G401.6 (cell line): ENCODE measurements at regions not wholly inside any gene's neighbourhood (a gene's known extent, or its start where the extent isn't known, plus 50 kb on each side); places are given as distances from the start of the nearest gene placed in this dataset.

Experiments
- FAIRE-seq: peaks from 2 replicates; lab custom pipeline; 2012; peaks lifted over from hg19 to GRCh38; lab: Jason Lieb, UNC

DNA sequence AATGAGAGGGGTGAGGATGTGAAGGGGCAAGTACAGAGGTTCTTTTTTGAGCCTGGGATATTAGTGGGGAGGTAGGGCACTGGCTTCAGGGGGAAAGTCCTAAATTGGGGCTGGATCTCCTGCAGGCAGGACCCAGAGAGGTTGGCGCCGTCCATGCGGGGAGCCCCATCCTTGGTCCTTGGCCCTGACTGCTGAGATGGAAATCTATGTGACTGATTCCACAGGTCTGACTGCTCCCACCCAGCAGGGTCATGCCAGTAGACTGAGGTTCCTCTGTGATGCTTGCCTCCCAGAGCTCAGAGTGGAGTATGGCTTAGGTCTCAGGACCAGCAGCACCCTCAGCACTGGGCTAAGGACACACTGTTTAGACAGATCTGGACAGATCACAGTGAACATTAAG is 988.6 kb upstream of the TMEM132C start:
- no peak for FAIRE-seq

GRCh38 chr12:127280393-127281275 is 986.3 kb upstream of the TMEM132C start:
- FAIRE-seq = no peak

- no peak for FAIRE-seq
Measured at GRCh38 chr12:127282786-127283565, 984.0 kb upstream of the TMEM132C start.

DNA sequence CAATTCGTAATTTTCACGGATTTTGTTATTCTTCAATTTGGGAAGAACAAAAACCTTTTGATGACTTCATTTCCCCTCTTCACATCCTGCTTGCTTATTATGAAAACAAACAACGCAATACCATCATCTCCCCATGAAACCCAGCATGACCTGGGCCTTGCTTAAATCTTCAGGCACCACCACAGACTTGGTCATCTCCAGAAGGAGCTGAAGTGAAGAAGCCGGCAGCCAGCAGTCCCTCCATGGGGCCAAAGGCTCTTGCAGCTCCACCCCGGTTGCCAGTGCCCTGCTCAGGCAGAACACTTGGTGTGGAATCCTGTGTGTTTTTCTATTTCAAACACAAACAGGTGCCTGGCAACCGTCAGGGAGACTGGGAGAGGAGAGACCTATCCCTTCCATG is 982.9 kb upstream of the TMEM132C start:
- FAIRE-seq = no peak

GRCh38 chr12:127284870-127285431 is 982.0 kb upstream of the TMEM132C start:
- no peak for FAIRE-seq

DNA sequence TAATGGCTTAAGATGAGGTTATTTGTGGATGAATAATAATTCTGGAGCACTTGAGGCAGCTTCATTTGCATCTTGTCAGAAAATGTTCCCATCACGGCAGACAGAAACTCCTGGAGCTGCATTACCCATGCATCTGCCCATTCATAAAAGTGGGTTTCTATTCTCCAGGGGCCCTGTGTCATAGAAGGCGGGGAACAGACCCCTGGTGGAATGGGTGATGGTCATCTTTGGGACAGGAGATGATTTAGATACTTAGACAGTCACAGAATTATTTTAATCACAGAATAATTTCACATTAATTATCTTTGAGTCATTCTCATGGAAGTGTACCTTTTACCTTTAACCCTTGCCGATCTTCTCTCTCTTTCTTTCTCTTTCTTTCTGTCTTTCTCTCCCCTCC is 980.7 kb upstream of the TMEM132C start:
- FAIRE-seq = no peak

DNA sequence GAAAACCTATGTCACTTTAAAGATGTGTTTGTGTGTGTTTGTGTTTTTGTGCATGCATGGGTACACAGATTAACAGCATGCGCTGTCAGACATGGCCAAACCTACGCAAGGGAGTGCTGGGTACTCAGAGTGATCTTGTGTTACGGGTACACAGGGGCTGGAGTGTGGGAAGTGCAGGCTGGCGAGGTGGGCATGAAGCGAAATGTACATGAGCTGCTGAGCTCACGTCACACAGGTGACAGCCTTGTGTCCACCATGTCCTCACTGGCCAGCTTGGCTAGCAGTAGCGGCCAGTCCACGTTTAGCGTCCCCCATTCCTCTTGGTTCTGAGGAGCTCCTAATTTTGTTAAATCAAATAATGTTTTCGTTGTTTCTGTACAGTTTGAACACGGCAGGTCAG is 979.7 kb upstream of the TMEM132C start:
- FAIRE-seq = no peak

DNA sequence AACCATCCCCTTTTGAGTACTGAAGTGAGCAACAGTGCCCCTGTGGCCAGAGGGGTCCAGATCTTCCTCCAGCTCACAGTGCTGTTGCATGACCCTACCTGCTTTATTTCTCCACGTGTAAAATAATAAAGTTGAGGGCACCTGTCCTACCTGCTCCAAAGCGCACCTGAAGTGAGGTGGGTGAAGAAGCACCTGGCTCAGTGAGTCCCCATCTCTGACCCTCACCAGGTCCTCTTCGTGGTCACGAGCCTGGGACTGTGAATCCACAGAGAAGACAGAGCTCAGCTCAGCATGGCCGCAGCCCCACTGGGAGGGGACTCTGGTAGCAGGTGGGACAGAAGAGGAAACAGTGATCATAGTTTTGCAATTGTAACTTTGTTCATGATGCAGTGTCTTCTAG is 976.7 kb upstream of the TMEM132C start:
- FAIRE-seq = no peak

DNA sequence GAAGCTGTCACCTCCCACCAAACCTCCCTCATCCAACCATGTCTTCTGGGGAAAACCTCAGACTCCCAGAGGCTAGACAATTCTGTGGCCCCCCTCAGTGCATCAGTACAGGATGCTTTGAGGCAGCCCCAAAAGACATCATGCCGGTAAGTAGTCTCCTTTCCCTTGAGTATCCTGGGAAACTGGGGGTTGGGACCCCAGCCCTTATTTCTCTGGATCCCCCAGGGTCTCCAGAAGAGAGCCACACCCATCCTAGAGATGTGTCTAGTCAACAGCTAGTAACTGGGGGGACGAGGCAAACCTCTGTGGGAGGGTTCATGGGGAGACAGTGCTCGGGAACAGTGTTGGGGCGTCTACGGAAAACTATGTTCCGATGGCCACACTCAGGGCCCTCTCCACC is 974.2 kb upstream of the TMEM132C start:
- no peak for FAIRE-seq

GRCh38 chr12:127293507-127294310 is 973.3 kb upstream of the TMEM132C start:
- no peak for FAIRE-seq

GRCh38 chr12:127294651-127295210 is 972.2 kb upstream of the TMEM132C start:
- FAIRE-seq = no peak

DNA sequence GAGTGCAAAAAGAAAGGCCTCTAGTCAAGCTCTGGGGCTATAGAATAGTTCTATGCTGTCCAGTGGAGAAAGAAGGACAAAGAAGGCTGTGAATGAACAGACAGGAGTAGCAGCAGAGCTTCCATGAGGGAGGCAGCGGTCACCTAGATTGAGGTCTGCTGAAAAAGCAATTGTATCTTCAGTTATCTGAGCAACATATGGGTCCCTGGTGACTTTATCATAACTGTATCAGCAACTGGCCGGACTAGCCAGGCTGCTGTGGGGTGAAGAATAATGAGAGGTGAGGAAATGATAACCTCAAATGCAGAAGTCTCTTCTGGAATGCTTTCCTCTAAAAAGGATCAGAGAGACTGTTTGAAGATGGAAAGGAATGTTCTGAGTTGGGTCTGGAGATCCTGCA is 971.3 kb upstream of the TMEM132C start:
- no peak for FAIRE-seq

GRCh38 chr12:127296591-127296990 is 970.4 kb upstream of the TMEM132C start:
- FAIRE-seq = no peak

DNA sequence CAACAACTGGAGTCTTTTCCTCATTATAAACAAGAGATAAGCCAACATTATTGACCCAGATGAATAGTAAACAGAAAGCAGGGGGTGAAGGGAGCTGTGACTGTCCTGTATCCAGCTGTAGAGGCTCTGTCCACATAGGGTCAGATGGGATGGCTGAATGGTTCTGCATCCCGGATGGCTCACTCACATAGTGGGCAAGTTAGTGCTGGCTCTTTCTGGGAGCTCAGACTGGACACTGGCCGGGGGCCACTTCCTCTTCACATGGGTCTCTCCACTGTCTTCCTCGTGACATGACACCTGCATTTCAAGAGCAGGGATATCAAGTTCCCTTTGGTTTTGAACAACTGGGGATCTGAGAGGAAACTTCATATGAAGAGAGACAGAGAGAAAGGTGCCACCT is 969.6 kb upstream of the TMEM132C start:
- no peak for FAIRE-seq

DNA sequence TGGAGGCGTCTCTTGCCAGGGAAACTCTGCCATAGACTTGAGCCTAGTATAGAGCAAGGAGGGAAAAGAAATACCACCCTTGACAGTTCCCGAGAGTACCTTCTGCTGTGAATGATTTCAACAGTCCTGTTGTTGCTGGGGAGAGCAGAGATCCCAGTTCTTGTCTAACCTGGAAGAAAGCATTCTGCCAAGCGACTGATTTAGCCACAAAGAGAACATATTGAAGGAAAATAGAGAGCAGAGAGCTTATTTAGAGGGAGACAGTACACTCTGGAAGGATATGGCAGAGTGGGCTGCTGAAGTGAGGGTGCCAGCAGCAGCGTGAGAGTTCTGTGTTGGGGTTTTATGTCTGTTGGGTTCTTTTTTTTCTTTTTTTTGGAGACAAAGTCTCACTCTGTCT is 966.9 kb upstream of the TMEM132C start:
- FAIRE-seq = no peak

DNA sequence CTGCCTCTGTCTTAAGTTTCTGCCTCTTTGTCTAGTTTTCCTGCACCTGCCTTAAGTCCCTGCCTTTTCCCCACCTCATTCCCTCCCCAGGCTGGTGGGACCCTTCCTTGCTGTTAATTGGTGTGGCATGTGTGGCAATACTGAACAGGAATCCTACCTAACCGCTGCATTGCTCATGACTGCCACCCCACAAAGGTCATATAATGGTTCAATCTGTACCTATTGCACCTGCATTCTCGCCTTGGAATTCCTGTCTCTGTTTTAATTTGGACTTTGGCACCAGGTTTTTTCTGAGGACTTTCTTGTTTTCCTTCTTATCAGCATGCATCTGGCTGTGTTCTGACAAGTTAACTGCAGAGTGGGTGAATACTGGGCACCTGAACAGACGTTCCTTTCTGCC is 966.2 kb upstream of the TMEM132C start:
- FAIRE-seq = no peak

DNA sequence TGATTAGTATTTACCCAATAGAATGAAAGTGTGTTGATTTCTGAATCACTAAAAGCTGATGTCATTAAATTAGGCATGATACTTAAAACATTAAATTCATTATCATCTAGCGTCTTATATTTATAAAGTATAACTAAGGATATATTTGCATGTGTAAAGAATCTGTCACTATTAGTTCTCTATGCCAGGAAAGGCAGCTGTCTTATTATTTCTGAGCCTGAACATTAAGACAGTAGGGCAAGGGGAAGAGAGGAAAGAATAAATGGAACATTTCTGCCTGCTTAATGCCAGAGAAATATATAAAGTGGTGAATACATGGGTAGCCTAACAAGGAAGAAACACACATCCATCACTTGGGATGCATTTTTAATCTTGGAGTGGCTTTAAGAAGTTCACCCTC is 965.1 kb upstream of the TMEM132C start:
- FAIRE-seq = no peak

GRCh38 chr12:127304751-127305725 is 961.9 kb upstream of the TMEM132C start:
- FAIRE-seq = no peak

DNA sequence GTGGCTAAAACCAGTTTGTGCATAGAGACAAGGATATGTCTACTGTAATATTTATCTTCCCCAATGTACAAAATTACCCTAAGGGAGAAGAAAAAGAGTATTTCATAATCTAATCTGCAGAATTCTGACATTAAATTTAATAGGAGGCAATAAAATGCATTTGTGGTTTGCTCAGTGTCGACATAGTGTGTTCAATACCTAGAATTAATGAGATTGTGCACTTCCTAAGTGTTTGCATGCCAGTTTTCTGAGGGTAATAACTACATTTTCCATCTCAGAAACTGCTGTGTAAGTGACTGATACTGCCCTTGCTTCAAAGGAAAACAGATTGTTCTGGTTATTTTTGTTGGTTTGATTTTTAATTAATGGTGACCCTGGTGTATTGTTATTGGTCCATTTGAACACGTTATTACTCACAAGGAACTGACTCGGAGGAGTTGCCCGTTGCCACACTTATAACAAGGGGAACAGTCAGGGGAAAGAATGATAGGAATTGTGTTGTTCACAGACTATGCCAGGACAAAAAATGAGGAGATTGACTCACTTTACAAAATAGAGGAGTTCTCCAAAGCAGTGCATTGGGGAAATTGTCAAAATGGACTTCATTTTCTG is 960.3 kb upstream of the TMEM132C start:
- no peak for FAIRE-seq

DNA sequence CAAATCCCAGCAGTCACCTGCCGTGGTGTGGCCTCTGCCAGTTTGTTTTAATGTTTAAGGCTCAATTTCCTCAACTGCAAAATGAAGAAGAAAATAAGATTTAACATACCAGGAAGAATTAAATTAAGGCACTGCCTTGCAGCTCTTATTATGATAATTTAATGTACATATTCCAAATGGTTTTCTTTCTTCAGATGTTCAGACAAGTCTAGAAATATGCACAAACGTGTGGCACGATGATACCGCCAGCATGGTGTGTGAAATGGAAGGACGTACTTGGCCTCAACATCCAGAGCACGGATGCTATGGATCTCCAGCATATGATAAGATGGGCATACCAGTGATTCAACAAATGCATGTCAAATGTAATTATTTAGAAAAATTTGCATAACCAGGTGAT is 959.4 kb upstream of the TMEM132C start:
- no peak for FAIRE-seq
